Endothelial cell of umbilical vein (primary cell): ENCODE measurements at regions not wholly inside any gene's neighbourhood (a gene's known extent, or its start where the extent isn't known, plus 50 kb on each side); places are given as distances from the start of the nearest gene placed in this dataset.

Experiments used
- BruUV-seq: library from RNA; stranded (reverse); fragments of 400-500 nt; replicated peaks from 2 replicates; lab custom pipeline; 2021; lab: Mats Ljungman, UMichigan
- CTCF ChIA-PET: fragments of 300-600, 350-600 bp; sonication (Branson Sonifier 250); formaldehyde crosslinking; loops from one replicate; lab custom pipeline; 2021; ENCODE audit warnings: antibody characterized with exemption, inconsistent platforms; lab: Charles Lee
- POLR2A ChIA-PET: fragments of 300-600, 350-600 bp; sonication (Branson Sonifier 250); formaldehyde crosslinking; loops from one replicate; lab custom pipeline; 2021; ENCODE audit warnings: antibody characterized with exemption, inconsistent platforms; lab: Charles Lee
- DNase-seq: peaks from one replicate; pipeline ENCODE4 v3.0.0-alpha.2; 2011; ENCODE audit warnings: low read depth, low spot score
- FAIRE-seq: peaks from 2 replicates; lab custom pipeline; 2011; peaks lifted over from hg19 to GRCh38; lab: Jason Lieb, UNC
- H2AFZ ChIP-seq: 2 replicates; pipeline ENCODE4 v1.6.0; 2012; ENCODE audit warnings: low read depth, low read length, control low read depth, inconsistent platforms
- H3K27ac ChIP-seq: 2 replicates; pipeline ENCODE4 v1.5.1; 2011; ENCODE audit warnings: low read depth, mild to moderate bottlenecking, control low read depth, low read length, moderate library complexity; ENCODE audit not compliant: insufficient read depth
- H3K27me3 ChIP-seq, 2 experiments: 2 replicates each; pipeline versions ENCODE4 v1.6.0 to v1.6.1; 2011; ENCODE audit warnings: low read length in 2 of 2, mixed read lengths in 1 of 2; ENCODE audit not compliant: control insufficient read depth in 2 of 2, insufficient read depth in 2 of 2
- H3K36me3 ChIP-seq, 2 experiments: 2 replicates in 1 of 2; 3 replicates in 1 of 2; pipeline ENCODE4 v1.5.1; 2011; ENCODE audit warnings: low read length in 2 of 2, mild to moderate bottlenecking in 1 of 2, moderate library complexity in 1 of 2; ENCODE audit not compliant: control insufficient read depth in 2 of 2, insufficient read depth in 2 of 2; ENCODE audit errors: extremely low read depth in 1 of 2
- H3K4me1 ChIP-seq: 3 replicates; pipeline ENCODE4 v1.5.1; 2011; ENCODE audit warnings: mild to moderate bottlenecking, low read length; ENCODE audit not compliant: control insufficient read depth, insufficient read depth; ENCODE audit errors: extremely low read depth
- H3K4me2 ChIP-seq: 2 replicates; pipeline ENCODE4 v1.6.1; 2011; ENCODE audit warnings: low read length, control low read depth, mixed read lengths; ENCODE audit not compliant: insufficient read depth
- H3K4me3 ChIP-seq, 3 experiments: fragments of 200-600 bp in 1 of 3; sonication (generic), shearing (Covaris generic) in 1 of 3; replicated peaks in 1 of 3; 2 replicates each; pipeline ENCODE4 v1.5.1; 2011 to 2016; ENCODE audit warnings: control low read depth in 3 of 3, low read length in 3 of 3, mild to moderate bottlenecking in 2 of 3, inconsistent platforms in 1 of 3, low read depth in 1 of 3, moderate library complexity in 1 of 3; ENCODE audit not compliant: insufficient read depth in 1 of 3
- H3K79me2 ChIP-seq: 2 replicates; pipeline ENCODE4 v1.6.0; 2012; ENCODE audit warnings: low read length, inconsistent platforms; ENCODE audit not compliant: control insufficient read depth, insufficient read depth
- H3K9ac ChIP-seq: replicated peaks from 2 replicates; pipeline ENCODE3; 2011; ENCODE audit warnings: low read length, control low read depth; ENCODE audit not compliant: insufficient read depth; ENCODE audit errors: extremely low read depth
- H3K9me1 ChIP-seq: replicated peaks from 3 replicates; pipeline ENCODE4 v1.6.0; 2011; ENCODE audit warnings: mild to moderate bottlenecking, low read length; ENCODE audit not compliant: control insufficient read depth, insufficient read depth; ENCODE audit errors: extremely low read depth
- H3K9me3 ChIP-seq: replicated peaks from 2 replicates; pipeline ENCODE4 v1.5.1; 2012; ENCODE audit warnings: low read length, inconsistent platforms; ENCODE audit not compliant: control insufficient read depth, insufficient read depth
- H4K20me1 ChIP-seq: replicated peaks from 2 replicates; pipeline ENCODE3; 2011; ENCODE audit warnings: mild to moderate bottlenecking, low read length; ENCODE audit not compliant: control insufficient read depth, insufficient read depth; ENCODE audit errors: extremely low read depth
- CTCF ChIP-seq, 2 donors: IDR thresholded peaks; 1 replicate in 1 of 2; 2 replicates in 1 of 2; pipeline ENCODE4 v1.5.1; 2011; ENCODE audit warnings: low read length in 2 of 2, mild to moderate bottlenecking in 2 of 2, moderate library complexity in 2 of 2, control low read depth in 1 of 2, inconsistent platforms in 1 of 2, low read depth in 1 of 2; ENCODE audit not compliant: insufficient read depth in 1 of 2; ENCODE audit errors: extremely low read depth in 1 of 2
- EZH2 ChIP-seq: IDR thresholded peaks from 2 replicates; pipeline ENCODE4 v1.6.1; 2012; ENCODE audit warnings: borderline replicate concordance, low read depth, mild to moderate bottlenecking, moderate library complexity, low read length, inconsistent platforms; ENCODE audit not compliant: severe bottlenecking
- FOS ChIP-seq: IDR thresholded peaks from 2 replicates; pipeline ENCODE4 v1.6.1; 2011; ENCODE audit warnings: mild to moderate bottlenecking, low read length, moderate library complexity, borderline replicate concordance; ENCODE audit not compliant: insufficient read depth
- GATA2 ChIP-seq: IDR thresholded peaks from 2 replicates; pipeline ENCODE4 v1.7.0; 2011; ENCODE audit warnings: low read depth, mild to moderate bottlenecking, moderate library complexity, mixed read lengths, low read length; ENCODE audit not compliant: insufficient read length, insufficient read depth
- JUN ChIP-seq: IDR thresholded peaks from 2 replicates; pipeline ENCODE4 v1.6.1; 2011; ENCODE audit warnings: borderline replicate concordance, low read depth; ENCODE audit not compliant: insufficient read length, insufficient read depth
- MAX ChIP-seq: IDR thresholded peaks from 2 replicates; pipeline ENCODE4 v1.6.1; 2011; ENCODE audit not compliant: insufficient read depth, insufficient read length
- MYC ChIP-seq: IDR thresholded peaks from one replicate; pipeline ENCODE4 v1.6.1; 2011; ENCODE audit warnings: mild to moderate bottlenecking, low read depth, low read length
- POLR2A ChIP-seq: IDR thresholded peaks from 2 replicates; pipeline ENCODE4 v1.6.1; 2012; ENCODE audit warnings: low read depth, mild to moderate bottlenecking, control low read depth, low read length
- POLR2AphosphoS5 ChIP-seq: IDR thresholded peaks from 2 replicates; pipeline ENCODE4 v1.6.1; 2012; ENCODE audit warnings: low read depth, mild to moderate bottlenecking, control low read depth, low read length, moderate library complexity; ENCODE audit not compliant: insufficient read depth
- dilution Hi-C: fragments of 300-500 bp; cut with MboI; formaldehyde crosslinking; loops from one replicate; pipeline ENCODE4 v1.15.0; 2019; ENCODE audit warnings: low sequenced_read_pairs; ENCODE audit not compliant: extremely low pct_ligation_motif_present
- intact Hi-C: fragments of 100-400 bp; cut with micrococcal nuclease; formaldehyde crosslinking; loops from one replicate; pipeline ENCODE4 v1.10.0; 2022

- no peak for FAIRE-seq
- no peaks in the 10 kb centered on the region for H3K9me1 ChIP-seq
- no peaks in the 10 kb centered on the region for H4K20me1 ChIP-seq
Measured at GRCh38 chr3:64359735-64360134, 134.5 kb upstream of the PRICKLE2 start.

More at GRCh38 chr3:64359735-64360134, 134.5 kb upstream of the PRICKLE2 start:
- Histone ChIP-seq H3K27me3 (peaks cover 0 to 4% of the 10 kb centered on the region in 2 experiments), H3K4me3 (no peak overlapping the region), H2AFZ (no peak overlapping the region), H3K9me3 (no peaks in the 10 kb centered on the region), H3K9ac (no peak overlapping the region), H3K27ac (no peak overlapping the region), H3K4me2 (no peak overlapping the region), H3K4me1 (peaks cover 19% of the 10 kb centered on the region), H3K36me3 (no peaks in the 10 kb centered on the region), H3K79me2 (no peaks in the 10 kb centered on the region)
- ChIA-PET CTCF (no interaction called here), POLR2A (no interaction called here)
- no peak for DNase-seq
- intact Hi-C loops (no loop called here), dilution Hi-C loops (no loop called here)
- no TSS peak for BruUV-seq
- TF ChIP-seq POLR2A = no peak
- TF ChIP-seq CTCF (IDR thresholded peaks at IDR 0.05; ENCODE audit: extremely low read depth in 1 of 2, insufficient read depth in 1 of 2, low read depth in 1 of 2, low read length in 2 of 2) = no peak
- no peak for TF ChIP-seq EZH2
- no peak for TF ChIP-seq GATA2
- TF ChIP-seq MYC = no peak
- no peak for TF ChIP-seq POLR2AphosphoS5
- TF ChIP-seq JUN = no peak
- TF ChIP-seq MAX = no peak
- TF ChIP-seq FOS = no peak
